ENCODE measurements at regions not wholly inside any gene's neighbourhood (a gene's known extent, or its start where the extent isn't known, plus 50 kb on each side); places are given as distances from the start of the nearest gene placed in this dataset.

DNA sequence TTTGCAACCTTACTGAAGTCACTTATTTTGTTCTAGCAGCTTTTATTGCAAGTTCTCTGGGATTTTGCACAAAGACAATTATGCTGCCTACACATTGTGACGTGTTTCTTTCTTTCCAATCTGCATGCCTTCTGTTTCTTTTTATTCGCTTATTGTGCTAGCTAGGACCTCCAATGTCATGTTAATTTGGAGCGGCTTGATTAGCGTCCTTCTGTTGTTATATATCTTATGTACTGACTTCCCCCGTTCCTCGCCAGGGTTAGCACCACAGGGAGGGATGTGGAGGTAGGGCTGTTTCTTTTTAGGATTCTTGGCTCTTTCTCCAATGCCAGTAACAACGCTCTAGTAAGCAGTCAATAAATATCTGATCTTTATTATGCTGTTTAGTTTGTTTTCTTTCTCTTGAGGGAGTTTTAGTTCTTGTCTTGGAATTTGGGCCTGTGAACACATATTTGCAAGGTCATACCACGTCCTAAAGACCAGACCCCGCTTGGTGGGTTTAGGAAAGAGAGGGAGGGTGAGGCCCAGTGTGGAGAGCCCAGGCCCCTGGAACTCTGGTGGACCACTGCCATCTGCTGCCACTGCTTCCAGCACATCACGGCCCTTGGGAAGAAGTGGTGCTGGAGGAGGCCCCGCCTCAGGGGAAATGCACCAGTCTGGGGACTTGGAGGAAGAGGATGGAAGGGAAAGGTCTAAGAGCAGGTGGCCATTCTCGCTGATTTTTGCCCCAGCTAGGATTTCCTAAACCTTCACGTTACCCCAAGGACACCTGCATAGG, 129.1 kb downstream of the TRIML1 start:
- TF ChIP-seq GATA2 (IDR thresholded peaks at IDR 0.05; ENCODE audit: low read depth, low read length) (no peak), GATA3 (IDR thresholded peaks at IDR 0.05; ENCODE audit: low read depth, low read length) (no peak)

Data from SH-SY5Y (cell line).